Activated CD8-positive, alpha-beta T cell treated with anti-CD3 and anti-CD28 coated beads, Interleukin-2, amount 10 ng/mL, durations not matched to agents 7 days and 5 days (primary cell): ENCODE measurements at regions not wholly inside any gene's neighbourhood (a gene's known extent, or its start where the extent isn't known, plus 50 kb on each side); places are given as distances from the start of the nearest gene placed in this dataset.
"Not testable (repeated sequence)": the region's sequence is repeated elsewhere in the genome, so short reads cannot be mapped to it uniquely, and the experiment has no call there.

Experiments used
- ATAC-seq: fragments of 150-1000 bp; cut with Tn5 transposase; one replicate; pipeline ENCODE4 v1.10.0; 2021; ENCODE audit warnings: moderate library complexity
- CTCF ChIA-PET: fragments of 350-600 bp; sonication (Branson Sonifier 250); formaldehyde crosslinking; loops from one replicate; lab custom pipeline; 2021; ENCODE audit warnings: antibody characterized with exemption; lab: Charles Lee
- POLR2A ChIA-PET: fragments of 350-600 bp; sonication (Branson Sonifier 250); formaldehyde crosslinking; loops from one replicate; lab custom pipeline; 2021; ENCODE audit warnings: antibody characterized with exemption; lab: Charles Lee
- DNase-seq: peaks from one replicate; pipeline ENCODE4 v3.0.0-alpha.2; 2020
- H3K27ac Mint-ChIP-seq: one replicate; pipeline ENCODE4 v1.8.0; 2021; ENCODE audit warnings: mild to moderate bottlenecking, mixed read lengths
- H3K27me3 Mint-ChIP-seq: one replicate; pipeline ENCODE4 v1.8.0; 2021; ENCODE audit warnings: low read depth, mixed read lengths
- H3K36me3 Mint-ChIP-seq: one replicate; pipeline ENCODE4 v1.8.0; 2021; ENCODE audit warnings: low read depth, mixed read lengths
- H3K4me1 Mint-ChIP-seq: one replicate; pipeline ENCODE4 v1.8.0; 2021; ENCODE audit warnings: low read depth, mixed read lengths
- H3K4me3 Mint-ChIP-seq: one replicate; pipeline ENCODE4 v1.8.0; 2021; ENCODE audit warnings: mild to moderate bottlenecking, mixed read lengths
- H3K9me3 Mint-ChIP-seq: one replicate; pipeline ENCODE4 v1.8.0; 2022; ENCODE audit warnings: mixed read lengths; ENCODE audit not compliant: insufficient read depth

DNA sequence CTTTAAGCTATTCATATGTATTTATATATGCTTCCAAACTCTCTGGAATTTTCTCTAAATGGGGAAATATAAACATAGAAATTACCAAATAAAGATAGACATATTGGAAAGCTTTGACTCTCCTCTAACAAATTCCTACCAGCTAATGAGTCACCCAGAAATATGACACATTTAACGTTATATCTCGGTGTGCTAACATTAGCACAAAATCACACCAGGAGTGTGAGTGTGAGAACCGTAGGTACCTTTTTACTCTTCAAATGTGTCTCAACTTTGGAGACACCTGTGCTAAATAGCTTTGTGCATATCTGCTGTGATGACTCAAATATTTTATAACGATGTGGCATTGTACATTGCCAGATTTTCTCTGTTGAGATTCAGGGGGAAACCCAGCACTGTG lies 714.4 kb downstream of the METTL15 start:
- Mint-ChIP-seq H3K4me3 (no peak overlapping the region), H3K4me1 (no peaks in the 10 kb centered on the region), H3K27ac (no peak overlapping the region), H3K27me3 (no peaks in the 10 kb centered on the region), H3K36me3 (no peaks in the 10 kb centered on the region), H3K9me3 (no peaks in the 10 kb centered on the region)
- no peak for DNase-seq
- no peak for ATAC-seq
- ChIA-PET CTCF (no interaction called here), POLR2A (no interaction called here)

GRCh38 chr11:28820296-28820989 lies 712.3 kb downstream of the METTL15 start:
- no peak for ATAC-seq
- DNase-seq, result no peak
- Mint-ChIP-seq H3K4me3 (no peak overlapping the region), H3K36me3 (no peaks in the 10 kb centered on the region), H3K27me3 (no peaks in the 10 kb centered on the region), H3K27ac (no peak overlapping the region), H3K9me3 (peaks cover 12% of the 10 kb centered on the region), H3K4me1 (no peaks in the 10 kb centered on the region)
- ChIA-PET CTCF (no interaction called here), POLR2A (no interaction called here)

- ChIA-PET CTCF (no interaction called here), POLR2A (no interaction called here)
- ATAC-seq, result no peak
- Mint-ChIP-seq H3K4me1 (no peaks in the 10 kb centered on the region), H3K9me3 (peaks cover 12% of the 10 kb centered on the region), H3K36me3 (no peaks in the 10 kb centered on the region), H3K4me3 (no peak overlapping the region), H3K27ac (no peak overlapping the region), H3K27me3 (no peaks in the 10 kb centered on the region)
- DNase-seq, result no peak
These were observed 711.6 kb downstream of the METTL15 start for GRCh38 chr11:28819741-28820140.

GRCh38 chr11:28815110-28815509 lies 706.9 kb downstream of the METTL15 start:
- POLR2A ChIA-PET, result no interaction called here
- no peak for DNase-seq

GRCh38 chr11:28808771-28809170 lies 700.6 kb downstream of the METTL15 start:
- no peak overlapping the region for H3K4me3 Mint-ChIP-seq
- POLR2A ChIA-PET, result no interaction called here
- H3K9me3 Mint-ChIP-seq, result peaks cover 5% of the 10 kb centered on the region
- no peaks in the 10 kb centered on the region for H3K4me1 Mint-ChIP-seq
- DNase-seq (no peak), ATAC-seq (no peak)
- CTCF ChIA-PET, result no interaction called here
- H3K36me3 Mint-ChIP-seq, result no peaks in the 10 kb centered on the region
- H3K27ac Mint-ChIP-seq, result no peak overlapping the region
- H3K27me3 Mint-ChIP-seq, result no peaks in the 10 kb centered on the region

More at GRCh38 chr11:28815110-28815509, 706.9 kb downstream of the METTL15 start:
- Mint-ChIP-seq H3K27ac (no peak overlapping the region), H3K36me3 (no peaks in the 10 kb centered on the region), H3K4me1 (no peaks in the 10 kb centered on the region), H3K4me3 (no peak overlapping the region), H3K9me3 (peaks cover 12% of the 10 kb centered on the region), H3K27me3 (no peaks in the 10 kb centered on the region)
- CTCF ChIA-PET, result no interaction called here
- ATAC-seq, result no peak

DNA sequence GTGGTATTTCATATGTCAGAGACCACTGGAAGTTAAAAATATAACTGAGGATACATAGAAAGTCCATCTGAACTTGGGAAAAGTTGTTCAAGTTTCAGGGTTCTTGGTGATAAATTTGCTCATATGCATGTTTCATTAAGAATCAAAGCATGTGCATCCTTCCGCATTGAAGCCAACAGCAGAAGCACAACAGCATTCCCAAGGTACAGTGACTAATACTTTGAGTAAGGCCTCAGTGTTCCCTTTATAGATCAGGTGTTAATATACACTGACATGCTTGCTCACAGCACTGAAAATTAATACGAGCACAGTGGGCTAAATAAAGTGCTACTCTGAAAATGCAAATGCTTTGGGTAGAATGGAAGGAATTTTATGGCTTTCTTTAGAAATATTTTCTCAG lies 691.1 kb downstream of the METTL15 start:
- Mint-ChIP-seq H3K36me3 (no peaks in the 10 kb centered on the region), H3K27me3 (no peaks in the 10 kb centered on the region), H3K4me1 (no peaks in the 10 kb centered on the region), H3K27ac (no peak overlapping the region), H3K9me3 (peaks cover 3% of the 10 kb centered on the region), H3K4me3 (no peak overlapping the region)
- DNase-seq, result no peak
- POLR2A ChIA-PET, result no interaction called here
- CTCF ChIA-PET, result no interaction called here
- ATAC-seq, result no peak

- POLR2A ChIA-PET, result no interaction called here
These were observed 690.1 kb downstream of the METTL15 start for GRCh38 chr11:28798286-28798685.

GRCh38 chr11:28797536-28797935 lies 689.3 kb downstream of the METTL15 start:
- CTCF ChIA-PET, result no interaction called here
- Mint-ChIP-seq H3K27me3 (no peaks in the 10 kb centered on the region), H3K36me3 (no peaks in the 10 kb centered on the region), H3K27ac (no peak overlapping the region), H3K9me3 (no peaks in the 10 kb centered on the region), H3K4me3 (no peak overlapping the region), H3K4me1 (no peaks in the 10 kb centered on the region)
- POLR2A ChIA-PET, result no interaction called here
- DNase-seq (no peak), ATAC-seq (no peak)

More at GRCh38 chr11:28798286-28798685, 690.1 kb downstream of the METTL15 start:
- no peaks in the 10 kb centered on the region for H3K4me1 Mint-ChIP-seq
- no peak overlapping the region for H3K27ac Mint-ChIP-seq
- H3K36me3 Mint-ChIP-seq, result no peaks in the 10 kb centered on the region
- DNase-seq (no peak), ATAC-seq (no peak)
- no peak overlapping the region for H3K4me3 Mint-ChIP-seq
- H3K27me3 Mint-ChIP-seq, result no peaks in the 10 kb centered on the region
- CTCF ChIA-PET, result no interaction called here
- no peaks in the 10 kb centered on the region for H3K9me3 Mint-ChIP-seq

DNA sequence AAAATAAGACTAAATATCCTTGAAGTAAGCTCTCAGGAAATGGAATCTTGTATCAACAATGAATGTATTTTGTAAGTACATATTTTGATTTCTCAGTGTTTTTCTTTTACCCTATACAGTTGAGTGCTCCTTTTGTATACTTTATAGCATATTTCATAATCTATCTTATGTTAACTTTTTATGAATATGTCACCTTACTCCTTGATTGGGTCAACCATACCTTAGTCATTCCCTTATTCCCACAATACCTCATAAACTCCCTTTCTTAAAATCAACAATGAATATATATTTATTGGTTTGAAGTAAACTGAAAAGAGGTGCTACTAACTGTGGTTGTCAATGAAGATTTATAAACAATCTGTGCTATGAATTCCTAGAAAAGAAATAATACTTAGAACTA lies 686.2 kb downstream of the METTL15 start:
- H3K4me3 Mint-ChIP-seq, result no peak overlapping the region
- no peaks in the 10 kb centered on the region for H3K4me1 Mint-ChIP-seq
- H3K27me3 Mint-ChIP-seq, result no peaks in the 10 kb centered on the region
- ChIA-PET POLR2A (no interaction called here), CTCF (no interaction called here)
- no peak for ATAC-seq
- H3K36me3 Mint-ChIP-seq, result no peaks in the 10 kb centered on the region
- peaks cover 4% of the 10 kb centered on the region for H3K9me3 Mint-ChIP-seq
- H3K27ac Mint-ChIP-seq, result no peak overlapping the region
- DNase-seq, result no peak

- Mint-ChIP-seq H3K36me3 (no peaks in the 10 kb centered on the region), H3K4me3 (no peak overlapping the region), H3K27ac (no peak overlapping the region), H3K9me3 (peaks cover 4% of the 10 kb centered on the region), H3K27me3 (no peaks in the 10 kb centered on the region), H3K4me1 (no peaks in the 10 kb centered on the region)
- ATAC-seq (no peak), DNase-seq (no peak)
- ChIA-PET POLR2A (no interaction called here), CTCF (no interaction called here)
These were observed 685.1 kb downstream of the METTL15 start for GRCh38 chr11:28793282-28793738.

GRCh38 chr11:28792856-28793255 lies 684.7 kb downstream of the METTL15 start:
- no peaks in the 10 kb centered on the region for H3K27me3 Mint-ChIP-seq
- H3K4me3 Mint-ChIP-seq, result no peak overlapping the region
- DNase-seq (no peak), ATAC-seq (no peak)
- H3K4me1 Mint-ChIP-seq, result no peaks in the 10 kb centered on the region
- H3K27ac Mint-ChIP-seq, result no peak overlapping the region
- H3K9me3 Mint-ChIP-seq, result peaks cover 4% of the 10 kb centered on the region
- POLR2A ChIA-PET, result no interaction called here
- no peaks in the 10 kb centered on the region for H3K36me3 Mint-ChIP-seq
- CTCF ChIA-PET, result no interaction called here

DNA sequence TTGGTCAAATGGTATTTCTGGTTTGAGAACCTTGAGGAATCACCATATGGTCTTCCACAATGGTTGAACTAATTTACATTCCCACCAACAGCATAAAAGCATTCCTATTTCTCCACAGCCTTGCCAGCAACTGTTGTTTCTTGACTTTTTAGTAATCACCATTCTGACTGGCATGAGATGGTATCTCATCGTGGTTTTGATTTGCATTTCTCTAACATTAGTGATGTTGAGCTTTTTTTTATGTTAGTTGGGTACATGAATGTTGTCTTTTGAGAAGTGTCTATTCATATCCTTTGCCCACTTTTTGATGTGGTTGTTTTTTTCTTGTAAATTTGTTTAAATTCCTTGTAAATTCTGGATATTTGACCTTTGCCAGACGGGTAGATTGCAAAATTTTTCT lies 679.7 kb downstream of the METTL15 start:
- ATAC-seq, CTCF ChIA-PET, DNase-seq, POLR2A ChIA-PET, H3K4me1 Mint-ChIP-seq, H3K36me3 Mint-ChIP-seq, H3K27ac Mint-ChIP-seq, H3K4me3 Mint-ChIP-seq, H3K27me3 Mint-ChIP-seq: not testable (repeated sequence)
- H3K9me3 Mint-ChIP-seq, result peaks cover 12% of the 10 kb centered on the region

- ATAC-seq (no peak), DNase-seq (no peak)
- Mint-ChIP-seq H3K36me3 (no peaks in the 10 kb centered on the region), H3K9me3 (peaks cover 5% of the 10 kb centered on the region), H3K27me3 (no peaks in the 10 kb centered on the region), H3K27ac (no peak overlapping the region), H3K4me3 (no peak overlapping the region), H3K4me1 (no peaks in the 10 kb centered on the region)
- ChIA-PET POLR2A (no interaction called here), CTCF (no interaction called here)
These were observed 668.9 kb downstream of the METTL15 start for GRCh38 chr11:28777126-28777525.
